HG03139 (cell line): ENCODE measurements at regions not wholly inside any gene's neighbourhood (a gene's known extent, or its start where the extent isn't known, plus 50 kb on each side); places are given as distances from the start of the nearest gene placed in this dataset.

Experiments used
- ATAC-seq: cut with Tn5 transposase; IDR thresholded peaks from one replicate; pipeline ENCODE4 v1.9.1; 2021; ENCODE audit not compliant: unreplicated experiment

DNA sequence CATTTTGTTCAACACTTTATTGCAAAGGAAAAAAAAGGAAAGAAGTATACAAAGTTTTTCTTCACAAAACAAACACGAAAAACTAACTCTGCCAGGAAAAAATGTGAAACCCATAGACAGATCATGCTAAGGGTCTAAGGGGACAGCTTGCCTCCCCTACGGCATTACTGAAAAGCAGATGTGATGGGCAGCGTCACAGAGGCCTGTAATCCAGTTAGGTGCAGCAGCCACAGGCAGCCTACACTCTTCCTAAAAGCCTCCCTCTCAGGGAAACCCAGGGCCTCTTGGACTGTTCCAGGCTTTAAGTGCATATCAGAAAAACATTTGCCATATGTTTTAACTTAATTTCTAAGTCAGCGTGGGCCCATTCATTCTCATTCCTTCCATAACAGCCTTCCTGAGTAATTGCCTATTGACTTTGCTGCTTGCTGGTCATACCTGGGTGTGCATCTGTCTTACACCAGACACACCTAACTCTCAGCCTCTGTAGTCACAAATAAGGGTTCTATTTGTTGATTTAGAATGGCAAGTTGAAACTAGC, 135.7 kb upstream of the SERP2 start:
- ATAC-seq = no peak

DNA sequence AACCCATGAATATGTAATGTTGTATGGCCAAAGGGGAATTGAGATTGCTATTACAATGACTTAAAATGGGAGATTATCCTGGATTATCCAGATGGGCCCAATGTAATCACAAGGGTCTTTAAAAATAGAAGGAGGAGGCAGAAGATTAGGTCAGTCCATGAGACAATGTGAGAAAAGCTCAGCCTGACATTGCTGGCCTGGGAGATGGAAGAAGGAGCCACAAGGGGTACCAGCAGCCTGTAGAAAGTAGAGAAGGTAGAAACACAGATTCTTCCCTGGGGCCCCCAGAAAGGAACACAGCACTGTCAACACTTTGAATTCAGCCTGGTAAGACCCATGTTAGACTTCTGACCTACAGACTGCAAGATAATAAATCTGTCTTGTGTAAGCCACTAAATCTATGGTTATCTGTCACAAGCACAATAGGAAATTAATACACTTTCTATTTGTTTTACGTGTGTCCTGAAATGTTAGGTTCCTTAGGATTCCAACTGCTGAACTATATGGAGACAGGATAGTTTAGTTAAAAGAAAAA, 132.9 kb upstream of the SERP2 start:
- ATAC-seq = no peak

DNA sequence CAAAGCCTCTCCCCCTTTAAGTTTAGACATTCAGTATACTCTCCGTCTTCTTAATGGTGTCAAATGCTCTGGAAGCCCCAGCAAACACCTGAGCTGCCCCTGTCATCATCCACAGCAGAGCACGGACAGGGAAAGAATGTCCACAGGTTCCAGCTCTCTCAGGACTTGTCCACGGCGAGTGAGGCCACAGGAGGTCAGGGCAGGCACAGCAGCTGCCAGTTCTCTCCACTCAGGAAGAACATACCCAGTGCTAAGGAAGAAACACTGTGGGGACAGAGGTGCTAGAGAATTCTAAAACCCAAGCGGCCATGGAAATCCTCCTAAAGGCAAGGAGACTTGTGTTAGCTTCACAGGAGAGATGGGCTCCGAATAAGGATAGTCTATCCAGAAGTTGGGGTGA, 132.0 kb upstream of the SERP2 start:
- ATAC-seq = no peak

DNA sequence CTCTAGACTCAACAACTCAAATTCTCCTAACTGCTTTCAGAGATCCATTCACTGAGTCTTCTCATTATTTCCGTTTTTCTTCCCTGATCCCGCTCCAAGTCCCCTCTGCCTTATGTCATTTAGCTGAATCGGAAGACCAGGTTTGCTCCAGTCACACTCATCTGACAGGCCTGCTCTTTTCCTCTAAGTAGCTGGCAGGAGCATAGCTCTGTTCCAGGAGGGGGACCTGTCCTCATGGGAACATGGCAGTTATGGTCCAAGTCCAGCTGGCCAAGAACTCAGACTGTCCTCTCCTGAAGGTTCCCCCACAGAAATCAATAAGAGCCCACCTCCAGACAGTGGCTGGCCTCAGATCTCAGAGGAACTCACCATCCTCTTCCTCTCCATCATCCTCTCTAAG, 130.9 kb upstream of the SERP2 start:
- ATAC-seq = no peak

DNA sequence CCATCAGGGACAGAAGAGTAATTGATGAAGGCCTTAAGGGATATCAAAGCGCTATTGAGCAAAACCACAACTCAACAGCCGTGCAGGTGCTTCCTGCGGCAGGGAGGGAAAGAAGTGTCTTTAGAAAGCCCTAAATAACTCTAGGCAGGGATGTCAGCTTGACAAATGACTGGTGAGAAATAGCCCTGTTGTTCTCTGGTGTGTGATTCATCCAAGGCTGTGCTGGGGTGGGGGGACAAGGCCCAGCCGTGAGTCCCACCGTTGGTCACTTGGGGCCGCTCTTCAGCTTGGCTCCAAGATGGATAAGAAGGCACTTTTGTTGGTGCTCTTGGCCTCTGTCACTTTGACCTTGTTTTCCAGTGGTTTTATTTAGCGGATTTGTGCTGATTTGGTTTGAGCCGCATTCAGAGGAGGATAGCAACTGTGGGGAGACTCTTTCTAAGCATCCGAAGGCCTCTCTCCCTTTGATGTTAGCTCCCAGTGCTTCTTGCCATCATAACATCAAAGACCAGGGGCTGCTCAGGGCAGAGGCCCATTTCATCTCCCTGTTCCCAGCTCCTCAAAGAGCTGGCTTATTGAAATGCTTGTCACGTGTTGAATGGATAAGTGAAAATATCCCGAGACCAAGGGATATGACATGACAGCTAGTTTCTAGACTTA, 130.3 kb upstream of the SERP2 start:
- ATAC-seq = no peak

DNA sequence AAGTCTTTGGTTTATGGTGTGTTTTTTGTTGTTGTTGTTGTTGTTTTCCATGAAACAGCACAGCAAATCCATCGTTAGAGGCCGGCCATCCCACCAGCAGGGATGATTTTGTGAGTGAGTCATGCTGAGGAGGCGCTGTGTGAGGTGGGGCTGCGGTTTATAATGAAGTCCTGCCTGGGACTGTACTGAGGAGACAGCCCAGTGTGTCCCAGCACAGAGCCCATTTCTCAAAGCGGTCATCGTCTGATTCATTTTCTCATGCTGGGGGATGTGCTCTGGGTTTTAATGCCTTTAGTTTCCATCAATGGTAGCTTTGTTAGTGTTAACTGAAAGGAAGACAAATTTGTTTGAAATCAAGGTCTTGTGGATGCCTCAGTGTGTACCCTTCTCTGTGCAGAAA, 129.3 kb upstream of the SERP2 start:
- ATAC-seq = no peak

DNA sequence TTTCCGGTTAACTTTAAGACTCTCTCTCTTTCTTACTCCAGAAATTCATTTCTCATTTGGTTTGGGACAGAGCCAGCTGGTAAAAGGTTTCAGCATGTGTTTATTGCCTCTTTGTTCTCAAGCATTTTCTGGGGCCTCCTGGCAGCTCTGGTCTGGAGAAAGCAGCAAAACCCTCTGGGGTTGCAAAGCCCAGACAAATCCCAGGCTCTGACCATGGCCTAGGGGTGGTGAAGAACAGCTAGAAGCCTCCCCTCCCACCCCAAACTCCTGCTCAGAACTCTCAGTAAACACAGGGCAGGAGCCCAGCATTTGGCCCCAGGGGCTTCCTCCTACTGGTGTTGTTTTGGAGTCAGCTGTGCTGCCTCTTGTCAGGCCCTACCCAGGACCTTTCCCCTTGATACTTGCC, 124.2 kb upstream of the SERP2 start:
- no peak for ATAC-seq

DNA sequence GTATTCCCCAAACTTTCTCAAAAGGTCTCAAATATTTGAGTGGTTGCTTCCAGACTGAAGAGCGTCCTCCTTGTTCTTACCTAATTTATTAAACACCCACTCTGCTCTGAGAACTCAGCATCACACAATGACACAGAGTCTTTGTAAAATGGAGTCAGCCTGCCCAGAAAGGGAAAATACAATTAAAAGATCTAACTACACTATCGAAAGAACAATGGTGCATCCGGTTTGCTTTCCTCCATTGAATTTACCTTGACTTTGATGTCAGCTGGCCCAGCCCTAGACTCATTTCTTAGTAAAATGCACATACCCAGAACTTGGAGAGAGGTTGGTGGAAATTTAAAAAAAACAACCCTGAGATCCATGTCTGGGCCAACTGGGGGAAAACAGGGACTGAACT, 120.7 kb upstream of the SERP2 start:
- no peak for ATAC-seq

DNA sequence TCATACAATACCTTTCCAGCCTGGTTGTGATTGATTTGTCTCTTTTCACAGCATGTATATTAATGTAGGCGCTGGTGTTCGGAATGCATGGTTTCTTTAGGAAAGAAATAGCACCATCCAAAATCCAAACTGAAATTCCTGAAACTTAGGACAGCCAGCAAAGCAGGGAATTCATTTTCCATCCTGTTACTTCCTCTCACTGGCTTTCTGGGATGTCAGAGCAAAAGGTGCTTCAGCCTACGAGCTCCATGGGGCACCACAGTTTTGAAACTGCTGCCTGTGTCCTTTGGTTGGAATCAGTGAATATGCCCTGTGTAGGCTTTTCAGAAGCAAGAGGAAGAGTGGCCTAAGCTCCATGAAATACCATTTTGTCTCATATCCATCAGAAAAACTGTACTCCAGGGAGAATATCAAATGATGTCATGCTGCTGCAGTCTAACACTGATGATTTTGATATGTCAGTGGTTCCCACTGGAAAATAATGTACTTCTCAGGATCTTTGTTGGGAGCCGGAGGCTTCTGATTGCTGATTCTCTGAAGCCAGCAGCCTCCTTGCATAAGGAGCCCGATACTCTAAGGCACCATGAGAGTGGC, 117.8 kb upstream of the SERP2 start:
- no peak for ATAC-seq

DNA sequence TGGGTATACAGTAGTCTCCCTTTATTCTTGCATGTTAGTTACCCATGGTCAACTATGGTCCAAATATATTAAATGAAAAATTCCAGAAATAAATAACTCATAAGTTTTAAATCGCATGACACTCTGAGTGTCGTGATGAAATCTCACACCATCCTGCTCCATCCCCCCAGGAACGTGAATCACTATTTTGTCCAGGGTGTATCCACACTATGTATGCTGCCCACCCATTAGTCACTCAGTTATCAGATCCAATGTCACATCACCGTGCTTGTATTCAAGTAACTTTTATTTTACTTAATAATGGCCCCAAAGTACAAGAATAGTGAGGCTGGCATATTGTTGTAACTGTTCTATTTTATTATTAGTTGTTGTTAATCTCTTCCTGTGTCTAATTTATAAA, 115.8 kb upstream of the SERP2 start:
- no peak for ATAC-seq

DNA sequence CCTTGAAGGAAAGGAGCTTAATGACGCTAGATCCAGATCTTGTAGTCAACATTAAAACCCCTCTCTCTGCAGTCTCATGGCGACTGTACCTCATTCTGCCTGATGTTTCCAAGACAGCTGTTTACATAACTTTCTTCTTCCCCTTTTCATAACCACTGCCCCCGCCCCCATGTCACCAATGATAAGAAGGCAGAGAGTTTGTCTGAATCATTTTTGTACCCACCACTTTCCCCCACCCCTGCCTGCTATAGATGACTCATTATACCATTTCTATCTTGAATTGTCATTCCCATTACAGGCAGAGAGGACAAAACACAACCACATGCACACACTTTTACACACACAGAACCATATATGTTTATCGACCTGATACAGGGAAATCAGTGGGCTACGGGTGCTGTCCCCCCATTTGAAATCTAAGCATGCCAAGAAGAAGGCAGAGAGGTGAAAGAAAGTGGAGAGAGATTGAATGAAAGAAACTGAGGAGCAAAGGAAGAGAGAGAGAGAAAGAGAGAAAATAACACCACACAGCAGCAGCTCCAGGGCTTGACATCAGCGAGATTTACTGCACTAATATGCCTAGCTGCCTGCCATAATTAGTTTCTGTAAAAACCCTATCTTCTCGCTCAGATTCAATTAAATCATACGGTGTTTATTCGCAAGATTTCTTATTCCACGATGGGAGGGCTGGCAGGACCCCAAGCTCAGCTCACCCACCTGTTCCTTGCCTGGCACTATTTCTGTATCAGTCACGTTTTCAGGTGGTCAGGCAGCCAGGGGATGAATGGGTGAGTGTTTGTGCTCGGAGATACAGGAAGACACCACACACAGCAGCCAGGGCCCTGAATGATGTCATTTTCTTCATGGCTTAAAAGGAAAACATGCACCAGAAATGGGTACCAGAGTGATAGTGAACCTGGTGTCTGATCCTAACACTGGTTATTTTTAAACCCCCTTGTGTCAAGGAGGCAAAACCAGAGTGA, 114.3 kb upstream of the SERP2 start:
- peak; percentile 64 for ATAC-seq

DNA sequence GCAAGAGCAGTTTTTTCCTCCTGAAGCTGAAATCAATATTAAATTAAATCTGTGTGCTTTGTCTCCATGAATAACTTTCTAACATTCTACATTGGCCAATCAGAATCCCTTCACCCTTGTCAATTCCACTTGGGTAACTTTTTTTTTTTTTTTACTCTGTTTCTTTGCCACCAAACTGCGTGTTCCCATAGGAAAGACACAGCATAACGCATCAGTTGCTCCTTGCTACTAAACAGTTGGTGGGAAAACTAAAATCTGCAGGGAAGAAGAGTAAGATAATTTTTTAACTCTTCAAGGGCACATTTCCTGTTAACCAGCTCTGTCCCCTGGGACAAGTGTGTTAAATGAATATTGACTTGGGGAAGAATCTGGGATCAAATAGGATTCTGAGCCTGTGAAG, 113.3 kb upstream of the SERP2 start:
- ATAC-seq = no peak

DNA sequence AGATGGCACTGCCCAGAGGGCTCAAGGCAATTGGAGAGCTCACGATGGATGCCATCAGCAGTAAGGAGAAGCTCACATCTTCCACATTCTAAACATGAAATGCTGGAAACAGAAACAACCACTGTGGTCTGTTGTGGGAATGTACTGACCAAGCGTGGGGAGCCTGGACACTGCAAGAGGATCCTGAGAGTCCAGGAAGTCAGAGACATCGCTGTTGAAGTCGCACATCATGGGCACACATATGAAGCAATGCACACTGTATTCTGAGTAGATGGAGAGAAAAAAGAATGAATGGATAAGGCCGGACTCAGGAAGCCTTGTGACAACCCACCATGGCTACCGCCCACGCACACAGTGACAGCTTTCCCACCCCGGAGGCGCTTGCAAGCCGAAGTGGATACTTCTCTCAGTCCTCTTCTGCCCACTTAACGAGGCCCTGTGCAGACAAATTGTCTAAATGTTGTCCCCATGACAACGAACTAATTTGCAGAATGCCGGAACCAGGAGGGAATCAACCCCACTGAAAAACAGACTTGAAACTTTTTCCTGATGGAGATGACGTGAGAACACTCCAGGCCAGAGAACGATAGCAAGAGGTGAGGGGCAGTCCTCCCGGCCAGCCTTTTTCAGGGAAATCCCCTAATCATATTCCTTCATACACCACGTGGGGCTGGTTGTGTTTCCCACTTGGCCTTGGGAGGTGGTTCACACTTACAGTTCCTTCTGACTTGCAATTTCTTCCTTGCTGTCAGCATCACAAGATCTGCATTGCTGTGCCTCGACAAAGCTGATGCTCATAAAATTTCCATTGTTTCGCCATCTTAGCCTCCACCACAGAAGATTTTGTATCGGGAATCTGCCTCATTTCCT, 109.6 kb upstream of the SERP2 start:
- ATAC-seq = no peak

DNA sequence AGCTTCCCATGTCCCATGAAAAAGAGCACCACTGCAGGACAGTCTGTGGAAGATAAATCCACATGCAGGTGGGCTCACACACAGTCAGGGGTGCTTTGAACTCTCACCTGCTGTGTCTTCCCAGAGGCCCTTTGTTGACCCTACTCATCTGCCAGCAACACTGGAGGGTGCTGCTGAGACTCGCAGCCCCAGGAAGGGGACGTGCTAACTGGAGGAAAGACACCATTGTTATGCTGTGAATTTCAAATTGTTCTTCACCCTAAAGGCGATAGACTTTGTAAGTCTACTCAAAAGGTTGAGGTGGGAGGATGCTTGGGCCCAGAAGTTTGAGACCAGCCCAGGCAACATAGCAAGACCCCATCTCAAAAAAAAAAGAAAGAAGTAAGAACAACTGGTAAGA, 107.3 kb upstream of the SERP2 start:
- no peak for ATAC-seq

DNA sequence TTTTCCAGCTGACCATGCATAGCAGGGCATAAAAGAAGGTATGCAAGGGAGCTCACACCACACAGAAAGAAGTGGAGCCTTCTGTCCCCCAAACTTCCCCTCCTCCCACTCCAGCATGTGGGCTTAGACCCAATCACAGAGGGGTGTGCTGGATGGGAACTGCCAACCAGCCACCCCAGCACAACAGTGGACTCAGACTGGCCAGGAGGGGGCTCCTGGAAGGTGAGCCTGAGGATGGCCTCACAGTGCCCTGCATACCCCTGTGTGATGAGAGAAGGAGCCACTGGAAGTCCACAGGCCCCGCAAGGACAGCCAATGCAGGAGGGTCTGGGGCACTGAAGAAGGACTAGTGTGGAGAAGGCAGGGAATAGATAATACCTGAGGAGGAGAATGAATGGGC, 106.9 kb upstream of the SERP2 start:
- no peak for ATAC-seq

DNA sequence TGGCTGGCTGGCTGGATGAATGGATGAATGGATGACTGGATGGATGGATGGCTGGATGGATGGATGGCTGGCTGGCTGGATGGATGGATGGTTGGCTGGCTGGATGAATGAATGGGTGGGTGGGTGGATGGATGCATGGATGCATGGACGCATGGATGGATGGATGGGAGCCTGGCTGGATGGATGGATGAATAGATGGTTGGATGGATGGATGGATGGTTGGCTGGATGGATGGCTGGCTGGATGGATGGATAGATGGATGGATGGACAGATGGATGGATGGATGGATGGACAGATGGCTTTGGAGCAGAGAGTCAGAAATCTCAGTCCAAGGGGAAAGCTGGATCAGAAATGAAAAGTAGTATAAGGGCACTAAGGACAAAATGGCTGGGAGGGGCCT, 106.4 kb upstream of the SERP2 start:
- ATAC-seq = no peak

DNA sequence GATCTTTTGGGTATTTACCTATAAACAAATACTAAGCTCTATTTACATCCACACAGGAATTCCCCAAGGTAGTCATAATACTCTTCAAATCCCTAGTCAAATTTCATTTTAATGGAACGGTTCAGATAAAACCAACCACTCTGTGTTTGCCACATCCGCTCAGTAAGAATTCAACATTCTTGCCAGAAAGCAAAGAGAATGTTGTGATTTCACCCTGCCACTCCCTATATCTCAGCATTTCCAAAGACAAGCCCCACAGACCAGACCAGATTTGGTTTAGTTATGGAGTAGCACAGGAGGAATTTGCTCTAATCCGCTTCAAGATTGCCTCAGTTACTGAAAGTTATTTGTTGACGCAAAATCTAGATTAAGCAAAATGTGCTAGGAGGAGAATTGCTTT, 105.6 kb upstream of the SERP2 start:
- no peak for ATAC-seq

DNA sequence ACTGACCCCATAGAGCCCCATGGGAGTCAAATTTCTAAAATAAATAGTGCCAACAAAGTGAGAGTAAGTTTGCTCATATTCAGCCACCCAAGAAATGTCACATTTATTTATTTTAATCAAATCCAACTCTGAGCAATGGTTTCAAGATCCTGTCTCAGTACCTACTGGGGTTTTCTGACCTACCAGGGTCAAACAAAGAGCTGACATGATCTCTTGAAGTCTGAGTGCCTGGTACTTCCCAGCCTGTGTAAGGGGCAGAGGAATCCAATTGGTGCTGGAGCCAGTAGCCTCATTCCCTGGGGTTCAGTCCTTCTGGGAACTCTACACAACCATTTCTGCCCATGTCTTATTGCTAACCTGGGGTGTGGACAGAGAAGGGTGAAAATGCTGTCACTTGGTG, 104.6 kb upstream of the SERP2 start:
- ATAC-seq = no peak

DNA sequence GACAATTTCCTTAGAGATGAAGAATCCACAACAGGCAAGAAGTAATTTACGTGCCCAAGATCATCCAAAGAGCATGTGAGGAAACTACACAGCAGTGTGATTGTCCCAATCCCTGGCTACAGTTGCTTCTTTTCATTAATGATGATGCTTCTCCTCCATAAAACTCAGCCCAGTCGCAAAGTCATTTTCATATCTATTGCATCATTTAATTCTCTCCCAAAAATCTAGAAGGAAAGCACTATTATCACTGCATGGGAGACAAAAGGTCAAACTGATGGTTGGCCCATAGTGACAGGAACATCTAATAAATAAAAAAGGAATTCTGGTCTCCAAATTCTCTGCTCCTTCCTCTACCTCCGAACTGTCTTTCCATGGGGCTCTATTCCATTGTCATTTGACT, 103.5 kb upstream of the SERP2 start:
- ATAC-seq = no peak

DNA sequence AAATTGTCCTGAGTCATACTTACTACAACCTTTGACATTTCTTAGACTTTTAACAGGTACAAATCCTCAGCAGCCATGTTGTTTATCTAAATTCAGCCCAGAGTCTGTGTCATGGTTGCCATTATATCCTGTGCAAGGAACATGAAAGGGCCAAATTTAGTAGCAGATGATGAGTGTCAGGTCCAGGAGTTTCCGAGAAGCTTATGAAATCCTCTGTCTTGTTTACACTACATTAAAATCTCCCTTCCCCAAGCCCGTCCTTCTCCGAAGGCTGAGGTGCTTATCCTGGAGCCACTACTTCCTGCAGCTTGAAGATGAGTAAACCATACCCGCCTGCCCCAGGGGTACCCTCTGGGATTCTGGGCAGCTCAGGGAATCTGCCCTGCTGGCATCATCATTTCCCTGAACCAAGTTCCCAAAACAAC, 102.6 kb upstream of the SERP2 start:
- ATAC-seq = no peak

DNA sequence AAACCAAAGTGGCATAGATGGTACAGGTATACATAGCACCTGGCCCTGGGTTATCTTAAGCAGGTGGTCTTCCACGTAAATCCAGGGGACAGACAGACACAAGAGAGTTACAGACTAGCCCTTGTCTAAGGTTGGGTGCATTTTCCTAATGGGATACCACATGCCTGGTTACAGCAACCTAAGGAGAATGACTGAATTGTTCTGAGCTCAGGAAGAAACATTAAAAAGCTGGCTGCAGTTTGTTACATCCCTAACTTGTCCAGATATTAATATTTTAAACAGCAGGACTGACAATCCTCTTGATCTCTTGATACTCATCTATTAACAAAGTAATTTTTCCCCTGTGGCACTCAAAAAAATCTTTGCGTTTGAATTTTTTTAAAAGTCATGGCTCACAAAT, 102.2 kb upstream of the SERP2 start:
- no peak for ATAC-seq
